HEK293T (cell line): ENCODE measurements at regions not wholly inside any gene's neighbourhood (a gene's known extent, or its start where the extent isn't known, plus 50 kb on each side); places are given as distances from the start of the nearest gene placed in this dataset.

Source experiments
- FOXM1 ChIP-seq: fragments of 450-650 bp; IDR thresholded peaks from 2 replicates; pipeline ENCODE4 v1.6.1; 2017; ENCODE audit warnings: mild to moderate bottlenecking, borderline replicate concordance
- NFRKB ChIP-seq: fragments of 450-650 bp; IDR thresholded peaks from 2 replicates; pipeline ENCODE4 v1.6.1; 2016; ENCODE audit warnings: mild to moderate bottlenecking, moderate library complexity
- PKNOX1 ChIP-seq: fragments of 450-650 bp; IDR thresholded peaks from 2 replicates; pipeline ENCODE4 v1.6.1; 2016
- SP1 ChIP-seq: fragments of 450-650 bp; IDR thresholded peaks from 2 replicates; pipeline ENCODE4 v1.6.1; 2017
- SUZ12 ChIP-seq: fragments of 450-650 bp; IDR thresholded peaks from 2 replicates; pipeline ENCODE4 v1.6.1; 2016; ENCODE audit warnings: mild to moderate bottlenecking
- ZNF384 ChIP-seq: fragments of 450-650 bp; IDR thresholded peaks from 2 replicates; pipeline ENCODE4 v1.6.1; 2016

DNA sequence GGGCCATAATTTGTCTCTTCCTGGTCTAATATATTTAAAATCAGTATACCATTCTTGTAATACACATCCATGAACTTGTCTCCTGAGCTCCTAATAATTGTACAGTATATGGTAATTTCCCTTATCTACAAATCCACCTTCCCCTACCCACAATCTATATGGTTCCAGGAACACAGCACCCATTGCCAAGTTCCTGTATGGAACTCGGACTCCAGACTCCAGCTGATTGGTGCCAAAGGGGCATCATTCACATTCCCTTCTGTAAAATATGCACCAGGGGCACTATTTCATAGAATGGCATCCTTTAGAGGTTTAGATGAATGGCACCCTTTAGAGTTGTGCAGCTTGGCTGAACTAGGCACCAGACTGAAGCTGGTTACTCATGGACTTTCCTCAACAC lies 58.8 kb upstream of the ZSWIM5 start:
- TF ChIP-seq ZNF384 (no peak), SUZ12 (no peak), NFRKB (no peak), SP1 (no peak), PKNOX1 (no peak), FOXM1 (no peak)
